ENCODE measurements at regions not wholly inside any gene's neighbourhood (a gene's known extent, or its start where the extent isn't known, plus 50 kb on each side); places are given as distances from the start of the nearest gene placed in this dataset.

DNA sequence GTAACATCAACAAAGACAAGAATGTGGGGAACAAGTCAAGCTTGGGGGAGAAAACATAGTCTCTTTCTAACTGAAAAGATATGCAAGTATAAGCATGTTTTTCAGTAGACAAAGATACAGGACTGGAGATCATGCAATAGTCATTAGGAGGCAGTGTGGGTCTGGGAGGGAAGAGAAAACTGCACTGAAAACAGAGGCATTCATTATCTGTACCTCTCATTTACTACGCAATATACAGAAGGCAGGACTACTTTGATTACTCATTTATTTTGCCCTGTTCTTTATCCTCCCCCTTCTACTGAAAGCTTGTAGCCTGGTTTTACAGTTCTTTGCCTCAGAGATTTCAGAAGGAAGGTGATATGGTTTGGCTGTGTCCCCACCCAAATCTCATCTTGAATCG is 341.2 kb downstream of the CRPPA start:
- TF ChIP-seq CTCF (IDR thresholded peaks at IDR 0.05) (no peak), POLR2A (IDR thresholded peaks at IDR 0.05) (no peak), POLR2AphosphoS5 (IDR thresholded peaks at IDR 0.05) (no peak)

All from prostate gland (tissue), 2 donors.